MM.1S (cell line): ENCODE measurements at regions not wholly inside any gene's neighbourhood (a gene's known extent, or its start where the extent isn't known, plus 50 kb on each side); places are given as distances from the start of the nearest gene placed in this dataset.
A peak's percentile ranks its signal among the peaks of the same experiment; 100 is the strongest.

Source experiments
- DNase-seq: peaks from one replicate; pipeline ENCODE4 v3.0.0-alpha.2; 2015
- H2AFZ ChIP-seq: fragments of 300-600 bp; sonication (generic); 2 replicates; pipeline ENCODE4 v1.6.0; 2016; ENCODE audit warnings: antibody characterized with exemption, low read length
- H3F3A ChIP-seq: fragments of 300-600 bp; sonication (generic); 2 replicates; pipeline ENCODE4 v1.6.1; 2016; ENCODE audit warnings: mild to moderate bottlenecking, antibody characterized with exemption, low read length, moderate library complexity, mixed read lengths; ENCODE audit not compliant: insufficient read depth
- H3K27ac ChIP-seq: fragments of 300-600 bp; sonication (generic); 2 replicates; pipeline ENCODE4 v1.5.1; 2016; ENCODE audit warnings: mild to moderate bottlenecking, low read length
- H3K27me3 ChIP-seq: fragments of 300-600 bp; sonication (generic); replicated peaks from 2 replicates; pipeline ENCODE4 v1.6.0; 2016; ENCODE audit warnings: low read length; ENCODE audit not compliant: insufficient read depth
- H3K36me3 ChIP-seq: fragments of 300-600 bp; sonication (generic); replicated peaks from 2 replicates; pipeline ENCODE4 v1.6.1; 2016; ENCODE audit warnings: mild to moderate bottlenecking, low read length, mixed read lengths; ENCODE audit not compliant: insufficient read depth
- H3K4me1 ChIP-seq: fragments of 300-600 bp; sonication (generic); 2 replicates; pipeline ENCODE4 v1.6.1; 2016; ENCODE audit warnings: low read length, mixed read lengths
- H3K4me2 ChIP-seq: fragments of 300-600 bp; sonication (generic); 2 replicates; pipeline ENCODE4 v1.6.0; 2016; ENCODE audit warnings: low read depth, low read length
- H3K4me3 ChIP-seq: fragments of 300-600 bp; sonication (generic); 2 replicates; pipeline ENCODE4 v1.5.1; 2016; ENCODE audit warnings: low read length, mixed read lengths
- H3K79me2 ChIP-seq: fragments of 300-600 bp; sonication (generic); 2 replicates; pipeline ENCODE4 v1.6.1; 2016; ENCODE audit warnings: mixed run types, low read length, mixed read lengths
- H3K9ac ChIP-seq: fragments of 300-600 bp; sonication (generic); 2 replicates; pipeline ENCODE4 v1.6.1; 2016; ENCODE audit warnings: low read length, mixed read lengths
- H3K9me2 ChIP-seq: fragments of 300-600 bp; sonication (generic); replicated peaks from 2 replicates; pipeline ENCODE4 v1.6.1; 2016; ENCODE audit warnings: mild to moderate bottlenecking, low read length, mixed read lengths; ENCODE audit not compliant: insufficient read depth
- H3K9me3 ChIP-seq: fragments of 300-600 bp; sonication (generic); replicated peaks from 2 replicates; pipeline ENCODE4 v1.6.1; 2016; ENCODE audit warnings: mild to moderate bottlenecking, low read length, mixed read lengths; ENCODE audit not compliant: insufficient read depth
- H4K20me1 ChIP-seq: fragments of 300-600 bp; sonication (generic); 2 replicates; pipeline ENCODE4 v1.6.1; 2016; ENCODE audit warnings: mild to moderate bottlenecking, low read length, moderate library complexity, mixed read lengths; ENCODE audit not compliant: insufficient read depth
- CTCF ChIP-seq: fragments of 300-600 bp; sonication (generic); IDR thresholded peaks from 2 replicates; pipeline ENCODE4 v1.5.1; 2016; ENCODE audit warnings: antibody characterized with exemption, low read length, mixed read lengths
- EZH2 ChIP-seq: fragments of 300-600 bp; sonication (generic); optimal IDR thresholded peaks from 2 replicates; pipeline ENCODE3; 2017; ENCODE audit warnings: low read depth, mild to moderate bottlenecking, antibody characterized with exemption, low read length, mixed read lengths
- EZH2phosphoT487 ChIP-seq: fragments of 300-600 bp; sonication (generic); IDR thresholded peaks from 2 replicates; pipeline ENCODE4 v1.6.1; 2018; ENCODE audit warnings: antibody characterized with exemption, low read length

GRCh38 chr7:125563964-125564529 lies 634.4 kb upstream of the POT1 start:
- H3K4me2 ChIP-seq = no peak overlapping the region

GRCh38 chr7:125563557-125563956 lies 633.9 kb upstream of the POT1 start:
- Histone ChIP-seq H3K9ac (no peak overlapping the region), H2AFZ (no peak overlapping the region), H3K9me3 (no peaks in the 10 kb centered on the region), H3K36me3 (no peaks in the 10 kb centered on the region), H3K27ac (no peak overlapping the region), H3K4me2 (no peak overlapping the region), H3K9me2 (no peaks in the 10 kb centered on the region), H3K27me3 (no peaks in the 10 kb centered on the region), H3F3A (peaks cover 2% of the 10 kb centered on the region), H3K79me2 (no peaks in the 10 kb centered on the region), H4K20me1 (no peaks in the 10 kb centered on the region), H3K4me3 (no peak overlapping the region), H3K4me1 (peaks cover 10% of the 10 kb centered on the region; the same call in 1 of the 2 replicates)
- TF ChIP-seq EZH2 = no peak
- TF ChIP-seq CTCF = no peak
- TF ChIP-seq EZH2phosphoT487 = no peak
- DNase-seq = no peak

More at GRCh38 chr7:125563964-125564529, 634.4 kb upstream of the POT1 start:
- no peaks in the 10 kb centered on the region for H3K36me3 ChIP-seq
- no peak overlapping the region for H2AFZ ChIP-seq
- H3K27me3 ChIP-seq = no peaks in the 10 kb centered on the region
- no peaks in the 10 kb centered on the region for H3K9me3 ChIP-seq
- H3K27ac ChIP-seq = no peak overlapping the region
- no peak for DNase-seq
- H3K9ac ChIP-seq = no peak overlapping the region
- peaks cover 11% of the 10 kb centered on the region; the same call in 1 of the 2 replicates for H3K4me1 ChIP-seq
- no peaks in the 10 kb centered on the region for H4K20me1 ChIP-seq
- peaks cover 7% of the 10 kb centered on the region for H3F3A ChIP-seq
- H3K79me2 ChIP-seq = no peaks in the 10 kb centered on the region
- no peaks in the 10 kb centered on the region for H3K9me2 ChIP-seq
- no peak overlapping the region for H3K4me3 ChIP-seq
- TF ChIP-seq CTCF (no peak), EZH2 (no peak), EZH2phosphoT487 (no peak)

GRCh38 chr7:125561006-125561405 lies 631.4 kb upstream of the POT1 start:
- Histone ChIP-seq H3K9ac (no peak overlapping the region), H2AFZ (peak overlapping the region; percentile 50), H3K27ac (no peak overlapping the region), H3K79me2 (no peaks in the 10 kb centered on the region), H3K9me3 (no peaks in the 10 kb centered on the region), H4K20me1 (no peaks in the 10 kb centered on the region), H3K36me3 (no peaks in the 10 kb centered on the region), H3K4me1 (no peaks in the 10 kb centered on the region), H3K27me3 (no peaks in the 10 kb centered on the region), H3K4me2 (peak overlapping the region; percentile 59), H3F3A (no peaks in the 10 kb centered on the region), H3K4me3 (peak overlapping the region; percentile 25), H3K9me2 (no peaks in the 10 kb centered on the region)
- TF ChIP-seq EZH2 = no peak
- TF ChIP-seq EZH2phosphoT487 = no peak
- TF ChIP-seq CTCF = no peak
- peak; percentile 57 for DNase-seq
